Effector memory CD4-positive, alpha-beta T cell (primary cell): ENCODE measurements at regions not wholly inside any gene's neighbourhood (a gene's known extent, or its start where the extent isn't known, plus 50 kb on each side); places are given as distances from the start of the nearest gene placed in this dataset.

Experiments used
- DNase-seq, 3 donors: peaks; one replicate each; pipeline ENCODE4 v3.0.0-alpha.2; 2020
- H3K27ac ChIP-seq: 2 replicates; pipeline ENCODE4 v1.7.0; 2013; ENCODE audit warnings: mild to moderate bottlenecking, low read length, moderate library complexity; ENCODE audit not compliant: insufficient read depth, poor library complexity, severe bottlenecking
- H3K27me3 ChIP-seq: replicated peaks from 2 replicates; pipeline ENCODE4 v1.7.0; 2013; ENCODE audit warnings: mild to moderate bottlenecking, low read length; ENCODE audit not compliant: insufficient read depth, control insufficient read depth, poor library complexity, severe bottlenecking
- H3K36me3 ChIP-seq: 2 replicates; pipeline ENCODE4 v1.7.0; 2013; ENCODE audit warnings: mild to moderate bottlenecking, low read length, moderate library complexity; ENCODE audit not compliant: control insufficient read depth, insufficient read depth
- H3K4me1 ChIP-seq: 2 replicates; pipeline ENCODE4 v1.7.0; 2013; ENCODE audit warnings: low read length, mild to moderate bottlenecking; ENCODE audit not compliant: control insufficient read depth, insufficient read depth, poor library complexity, severe bottlenecking
- H3K4me3 ChIP-seq: 2 replicates; pipeline ENCODE4 v1.7.0; 2013; ENCODE audit warnings: low read length, low read depth, mild to moderate bottlenecking; ENCODE audit not compliant: insufficient read depth, poor library complexity, severe bottlenecking
- H3K9me3 ChIP-seq: 2 replicates; pipeline ENCODE4 v1.7.0; 2013; ENCODE audit warnings: mild to moderate bottlenecking, low read length, moderate library complexity; ENCODE audit not compliant: control insufficient read depth

- Histone ChIP-seq H3K27ac (no peak overlapping the region), H3K27me3 (no peaks in the 10 kb centered on the region), H3K9me3 (no peaks in the 10 kb centered on the region), H3K4me3 (no peak overlapping the region), H3K36me3 (no peaks in the 10 kb centered on the region), H3K4me1 (no peaks in the 10 kb centered on the region)
- DNase-seq = no peak
Observed at GRCh38 chr9:103899866-103900265, 194.2 kb upstream of the SMC2 start.

GRCh38 chr9:103900466-103900865 is 193.6 kb upstream of the SMC2 start:
- no peak overlapping the region for H3K27ac ChIP-seq
- H3K4me1 ChIP-seq = no peaks in the 10 kb centered on the region
- no peaks in the 10 kb centered on the region for H3K27me3 ChIP-seq
- no peak for DNase-seq
- H3K9me3 ChIP-seq = no peaks in the 10 kb centered on the region
- no peaks in the 10 kb centered on the region for H3K36me3 ChIP-seq
- no peak overlapping the region for H3K4me3 ChIP-seq

GRCh38 chr9:103902263-103902662 is 191.8 kb upstream of the SMC2 start:
- Histone ChIP-seq H3K9me3 (no peaks in the 10 kb centered on the region), H3K27ac (no peak overlapping the region), H3K36me3 (no peaks in the 10 kb centered on the region), H3K4me3 (no peak overlapping the region), H3K27me3 (no peaks in the 10 kb centered on the region), H3K4me1 (no peaks in the 10 kb centered on the region)
- DNase-seq = no peak

GRCh38 chr9:103904242-103904641 is 189.9 kb upstream of the SMC2 start:
- H3K27me3 ChIP-seq = no peaks in the 10 kb centered on the region
- no peak overlapping the region for H3K4me3 ChIP-seq
- no peaks in the 10 kb centered on the region for H3K4me1 ChIP-seq
- H3K9me3 ChIP-seq = no peaks in the 10 kb centered on the region
- DNase-seq = no peak
- H3K27ac ChIP-seq = no peak overlapping the region
- H3K36me3 ChIP-seq = no peaks in the 10 kb centered on the region

- no peaks in the 10 kb centered on the region for H3K36me3 ChIP-seq
- no peaks in the 10 kb centered on the region for H3K27me3 ChIP-seq
- no peak overlapping the region for H3K4me3 ChIP-seq
- DNase-seq = no peak
- no peaks in the 10 kb centered on the region for H3K4me1 ChIP-seq
- H3K27ac ChIP-seq = no peak overlapping the region
- no peaks in the 10 kb centered on the region for H3K9me3 ChIP-seq
Observed at GRCh38 chr9:103913899-103914298, 180.2 kb upstream of the SMC2 start.

GRCh38 chr9:103919605-103920209 is 174.4 kb upstream of the SMC2 start:
- no peaks in the 10 kb centered on the region for H3K36me3 ChIP-seq
- no peaks in the 10 kb centered on the region for H3K9me3 ChIP-seq
- no peak overlapping the region for H3K27ac ChIP-seq
- H3K27me3 ChIP-seq = no peaks in the 10 kb centered on the region
- H3K4me1 ChIP-seq = no peaks in the 10 kb centered on the region
- DNase-seq = no peak
- H3K4me3 ChIP-seq = no peak overlapping the region

- no peak for DNase-seq
- Histone ChIP-seq H3K27ac (no peak overlapping the region), H3K4me3 (no peak overlapping the region), H3K4me1 (no peaks in the 10 kb centered on the region), H3K36me3 (no peaks in the 10 kb centered on the region), H3K27me3 (no peaks in the 10 kb centered on the region), H3K9me3 (no peaks in the 10 kb centered on the region)
Observed at GRCh38 chr9:103928442-103928841, 165.7 kb upstream of the SMC2 start.

GRCh38 chr9:103941104-103941503 is 153.0 kb upstream of the SMC2 start:
- no peak for DNase-seq
- Histone ChIP-seq H3K36me3 (no peaks in the 10 kb centered on the region), H3K4me3 (no peak overlapping the region), H3K27me3 (no peaks in the 10 kb centered on the region), H3K4me1 (no peaks in the 10 kb centered on the region), H3K27ac (no peak overlapping the region), H3K9me3 (no peaks in the 10 kb centered on the region)

- H3K36me3 ChIP-seq = no peaks in the 10 kb centered on the region
- no peaks in the 10 kb centered on the region for H3K9me3 ChIP-seq
- H3K4me3 ChIP-seq = no peak overlapping the region
- no peaks in the 10 kb centered on the region for H3K27me3 ChIP-seq
- no peak overlapping the region for H3K27ac ChIP-seq
- no peaks in the 10 kb centered on the region for H3K4me1 ChIP-seq
- no peak for DNase-seq
Observed at GRCh38 chr9:103942200-103942599, 151.9 kb upstream of the SMC2 start.

- Histone ChIP-seq H3K9me3 (no peaks in the 10 kb centered on the region), H3K27me3 (no peaks in the 10 kb centered on the region), H3K4me3 (no peak overlapping the region), H3K4me1 (no peaks in the 10 kb centered on the region), H3K27ac (no peak overlapping the region), H3K36me3 (no peaks in the 10 kb centered on the region)
- no peak for DNase-seq
Observed at GRCh38 chr9:103942651-103943050, 151.5 kb upstream of the SMC2 start.
